ENCODE measurements at regions not wholly inside any gene's neighbourhood (a gene's known extent, or its start where the extent isn't known, plus 50 kb on each side); places are given as distances from the start of the nearest gene placed in this dataset.

GRCh38 chr1:201708085-201708512 is 120.9 kb upstream of the IPO9 start (continued):
- TF ChIP-seq SIRT6 (IDR thresholded peaks at IDR 0.05; ENCODE audit: low read length) (no peak), RXRA (IDR thresholded peaks at IDR 0.05; ENCODE audit: insufficient read depth, low read depth, low read length) (no peak), SP4 (IDR thresholded peaks at IDR 0.05; ENCODE audit: low read length) (no peak), SUZ12 (IDR thresholded peaks at IDR 0.05; ENCODE audit: low read length) (no peak)

Data from H1 (cell line).